Retina (tissue), 1 donor: ENCODE measurements at regions not wholly inside any gene's neighbourhood (a gene's known extent, or its start where the extent isn't known, plus 50 kb on each side); places are given as distances from the start of the nearest gene placed in this dataset.
"Not testable (repeated sequence)": the region's sequence is repeated elsewhere in the genome, so short reads cannot be mapped to it uniquely, and the experiment has no call there.

Experiments
- DNase-seq: peaks from one replicate; pipeline ENCODE4 v3.0.0-alpha.2; 2016

- DNase-seq: no peak
Observed at GRCh38 chr4:161329852-161330251, 833.9 kb downstream of the FSTL5 start.

DNA sequence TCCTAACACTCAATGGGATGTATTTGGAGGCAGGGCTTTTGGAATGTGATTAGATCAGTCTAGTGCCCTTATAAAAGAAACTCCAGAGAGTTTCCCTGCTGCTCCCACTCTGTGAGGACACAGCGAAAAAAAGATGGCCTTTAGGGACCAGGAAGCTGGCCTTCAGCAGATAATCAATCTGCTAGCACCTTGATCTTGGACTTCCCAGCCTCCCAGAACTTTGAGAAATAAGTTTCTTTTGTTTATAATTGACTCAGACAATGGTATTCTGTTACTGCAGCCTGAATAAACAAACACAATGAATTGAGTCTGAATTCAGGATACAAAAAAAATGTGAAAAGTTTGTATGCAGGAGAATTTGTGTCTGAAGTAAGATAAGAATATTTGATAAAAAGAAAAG, 842.1 kb downstream of the FSTL5 start:
- no peak for DNase-seq

DNA sequence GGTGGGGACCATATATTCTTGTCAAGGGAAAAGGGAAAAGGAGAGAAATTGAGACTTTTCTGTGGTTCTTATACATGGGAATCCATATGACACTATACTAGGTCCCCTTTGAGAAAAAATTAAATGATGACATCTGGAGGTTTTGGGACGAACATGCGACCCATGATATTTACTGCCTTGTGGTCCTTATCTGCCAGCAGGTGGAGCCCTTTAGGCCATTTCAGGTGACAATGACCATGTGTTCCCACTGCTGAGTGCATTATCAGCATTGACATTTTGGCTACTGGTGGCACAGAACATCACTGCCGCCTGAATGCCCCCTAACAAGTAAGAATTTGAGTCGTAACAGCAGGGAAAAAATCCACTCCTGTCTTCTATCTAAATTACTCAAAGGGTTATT, 843.4 kb downstream of the FSTL5 start:
- DNase-seq: peak; percentile 11

DNA sequence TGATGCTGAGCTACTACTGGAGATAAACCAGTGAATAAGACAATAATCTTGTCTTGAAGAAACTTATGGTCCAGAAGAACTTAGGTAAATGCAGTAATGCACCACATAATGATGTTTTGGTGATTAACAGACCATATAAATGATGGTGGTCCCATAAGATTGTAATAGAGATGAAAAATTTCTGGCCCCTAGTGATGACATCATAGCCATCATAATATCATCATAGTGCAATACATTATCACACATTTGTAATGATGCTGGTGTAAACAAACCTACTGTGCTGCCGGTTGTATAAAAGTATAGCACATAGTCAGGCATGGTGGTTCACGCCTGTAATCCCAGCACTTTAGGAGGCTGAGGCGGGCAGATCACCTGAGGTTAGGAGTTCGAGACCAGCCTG, 846.8 kb downstream of the FSTL5 start:
- no peak for DNase-seq

DNA sequence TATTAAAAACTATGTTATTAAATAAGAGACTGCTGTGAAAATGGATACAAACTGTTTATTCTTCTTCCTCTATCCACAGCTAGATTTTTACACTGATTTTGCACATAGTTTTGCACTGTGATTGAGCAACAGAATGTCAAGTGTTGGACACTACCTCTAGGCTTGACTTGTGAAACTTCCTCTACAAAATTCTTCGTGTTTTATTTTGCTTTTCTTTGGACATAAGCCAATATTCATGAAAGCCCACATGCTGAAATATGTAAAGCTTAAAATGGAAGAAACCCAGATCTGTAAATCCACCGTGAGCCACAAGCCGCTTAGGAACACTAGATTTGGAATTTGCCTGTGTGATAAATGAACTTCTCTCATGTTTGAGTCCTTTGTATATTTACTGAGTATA, 849.4 kb downstream of the FSTL5 start:
- no peak for DNase-seq

- DNase-seq: no peak
Observed at GRCh38 chr4:161303551-161303950, 860.2 kb downstream of the FSTL5 start.

GRCh38 chr4:161291222-161291621, 872.6 kb downstream of the FSTL5 start:
- DNase-seq: no peak

DNA sequence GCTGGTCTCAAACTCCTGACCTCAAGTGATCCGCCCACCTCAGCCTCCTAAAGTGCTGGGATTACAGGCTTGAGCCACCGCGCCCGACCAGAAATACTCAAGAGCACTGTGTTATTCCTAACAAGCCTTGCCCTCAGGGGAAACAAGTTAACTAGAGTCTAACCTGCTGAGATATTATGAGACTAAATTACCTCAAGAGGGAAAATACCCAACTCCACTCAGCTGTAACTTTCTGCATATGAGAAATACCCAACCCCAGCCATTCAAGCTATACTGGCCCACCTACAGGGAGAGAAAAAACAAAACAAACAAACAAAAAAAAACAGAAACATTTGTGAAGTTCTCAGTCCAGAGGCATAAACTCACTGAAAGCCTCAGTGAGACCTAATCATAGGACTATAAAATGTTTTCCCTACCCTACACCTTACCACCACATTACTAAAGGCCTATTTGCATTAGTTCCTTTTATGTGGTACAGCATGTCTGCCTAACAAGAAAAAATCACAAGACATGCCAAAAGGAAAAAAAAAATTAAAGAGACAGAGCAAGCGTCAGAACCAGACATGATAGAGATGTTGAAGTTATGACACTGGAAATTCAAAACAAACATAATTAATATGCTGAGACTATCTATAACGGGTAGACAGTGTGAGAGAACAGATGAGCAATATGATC, 876.0 kb downstream of the FSTL5 start:
- no peak for DNase-seq

DNA sequence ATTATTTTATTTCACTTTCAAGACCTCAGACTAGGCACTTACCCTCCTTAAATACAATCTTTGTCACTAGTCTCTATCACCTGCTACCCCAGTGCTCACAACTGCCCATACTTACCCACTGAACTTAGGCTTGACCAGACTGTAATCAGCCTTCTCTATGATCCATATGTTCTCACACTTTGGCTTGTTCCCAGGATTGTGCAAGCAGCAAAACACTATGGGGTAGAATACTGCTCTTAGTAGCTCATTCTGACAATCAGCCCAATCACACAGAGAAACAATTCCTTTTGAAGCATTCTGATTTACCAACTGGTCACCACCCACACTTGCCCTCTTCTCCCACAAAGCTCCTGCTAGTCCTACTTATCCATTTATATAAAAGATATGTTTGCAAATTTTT, 878.3 kb downstream of the FSTL5 start:
- DNase-seq: no peak

GRCh38 chr4:161280929-161281328, 882.9 kb downstream of the FSTL5 start:
- DNase-seq: no peak

DNA sequence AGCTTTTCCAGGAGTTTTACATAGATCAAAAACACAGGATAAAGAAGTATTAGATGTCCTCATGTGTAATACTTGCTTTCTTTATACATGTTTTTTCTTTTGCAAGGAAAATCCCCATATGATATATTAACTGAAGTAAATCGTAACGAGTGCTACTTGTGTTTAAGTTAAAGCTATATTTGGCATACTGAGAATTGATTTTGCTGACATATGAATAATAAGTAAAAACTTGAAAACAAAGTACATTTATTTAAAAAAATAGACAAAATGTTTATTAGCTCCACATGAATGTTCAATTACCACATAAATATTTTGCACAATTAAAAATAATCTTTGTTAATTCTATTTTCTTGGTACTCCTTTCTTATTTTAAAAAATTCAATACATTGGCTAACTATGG, 884.7 kb downstream of the FSTL5 start:
- no peak for DNase-seq

DNA sequence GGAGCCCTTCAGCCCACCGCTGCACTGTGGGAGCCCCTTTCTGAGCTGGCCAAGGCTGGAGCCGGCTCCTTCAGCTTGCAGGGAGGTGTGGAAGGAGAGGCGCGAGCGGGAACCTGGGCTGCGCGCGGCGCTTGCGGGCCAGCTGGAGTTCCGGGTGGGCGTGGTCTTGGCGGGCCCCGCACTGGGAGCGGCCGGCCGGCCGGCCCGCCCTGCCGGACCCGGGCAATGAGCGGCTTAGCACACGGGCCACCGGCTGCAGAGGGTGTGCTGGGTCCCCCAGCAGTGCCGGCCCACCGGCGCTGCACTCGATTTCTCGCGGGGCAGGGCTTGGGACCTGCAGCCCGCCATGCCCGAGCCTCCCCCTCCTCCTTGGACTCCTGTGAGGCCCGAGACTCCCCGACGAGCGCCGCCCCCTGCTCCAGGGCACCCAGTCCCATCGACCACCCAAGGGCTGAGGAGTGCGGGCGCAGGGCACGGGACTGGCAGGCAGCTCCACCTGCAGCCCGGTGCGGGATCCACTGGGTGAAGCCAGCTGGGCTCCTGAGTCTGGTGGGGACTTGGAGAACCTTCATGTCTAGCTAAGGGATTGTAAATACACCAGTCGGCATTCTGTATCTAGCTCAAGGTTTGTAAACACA, 886.5 kb downstream of the FSTL5 start:
- DNase-seq: not testable (repeated sequence)

GRCh38 chr4:161273607-161274006, 890.2 kb downstream of the FSTL5 start:
- DNase-seq: no peak

- DNase-seq: no peak
Observed at GRCh38 chr4:161260819-161261218, 903.0 kb downstream of the FSTL5 start.

DNA sequence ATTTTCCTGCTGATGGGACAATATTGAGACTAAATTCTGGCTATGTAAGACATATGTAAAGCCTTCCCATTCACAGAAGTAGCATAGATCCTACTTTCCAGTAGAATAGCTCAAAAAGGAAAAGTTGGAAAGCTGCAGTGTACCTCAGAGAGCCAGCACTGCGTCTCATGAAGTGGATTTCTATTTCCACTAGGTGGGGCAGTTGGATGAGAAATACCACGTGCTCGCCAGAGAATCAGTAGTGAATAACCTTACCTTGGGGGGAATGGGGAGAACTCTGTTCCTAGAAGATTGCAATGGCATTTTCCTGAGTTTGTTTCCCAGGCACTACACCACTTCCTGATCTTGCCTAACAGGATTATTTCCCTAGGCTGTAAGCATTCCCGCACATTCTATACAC, 907.1 kb downstream of the FSTL5 start:
- no peak for DNase-seq

- DNase-seq: no peak
Observed at GRCh38 chr4:161256172-161256571, 907.6 kb downstream of the FSTL5 start.

GRCh38 chr4:161254375-161254774, 909.4 kb downstream of the FSTL5 start:
- no peak for DNase-seq

- no peak for DNase-seq
Observed at GRCh38 chr4:161252520-161253141, 911.2 kb downstream of the FSTL5 start.

DNA sequence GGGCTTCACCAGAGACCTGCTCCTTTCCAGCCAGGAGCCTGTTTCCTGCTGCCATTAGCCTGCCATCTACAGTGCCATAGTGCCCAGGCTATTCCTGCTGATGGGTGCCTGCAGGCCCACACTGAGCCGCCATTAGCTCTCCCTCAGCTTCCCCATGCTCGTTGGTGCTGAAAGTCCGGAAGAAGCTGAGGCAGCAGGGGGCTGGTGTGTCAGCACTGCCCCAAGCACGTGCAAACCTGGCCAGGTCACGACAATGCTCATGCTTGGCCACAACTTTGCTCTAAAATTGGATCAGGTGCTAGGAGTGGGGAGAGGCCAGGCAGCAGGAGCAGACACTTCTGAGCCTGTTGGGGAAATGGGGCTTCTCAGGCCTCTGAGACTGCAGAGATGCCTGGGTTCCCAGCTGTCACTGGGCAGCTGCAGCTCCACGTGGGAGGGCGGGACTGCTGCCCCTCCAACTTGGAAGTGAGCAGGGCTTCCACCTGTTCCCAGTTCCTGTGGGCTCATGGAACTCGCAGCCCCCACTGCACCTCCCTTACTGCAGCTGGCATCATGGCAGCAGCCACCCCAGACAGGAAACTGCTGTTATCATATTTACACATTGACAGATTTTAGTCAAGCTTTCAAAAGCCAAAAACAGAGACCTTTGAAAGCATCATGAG, 913.9 kb downstream of the FSTL5 start:
- no peak for DNase-seq

GRCh38 chr4:161248880-161249279, 914.9 kb downstream of the FSTL5 start:
- no peak for DNase-seq

DNA sequence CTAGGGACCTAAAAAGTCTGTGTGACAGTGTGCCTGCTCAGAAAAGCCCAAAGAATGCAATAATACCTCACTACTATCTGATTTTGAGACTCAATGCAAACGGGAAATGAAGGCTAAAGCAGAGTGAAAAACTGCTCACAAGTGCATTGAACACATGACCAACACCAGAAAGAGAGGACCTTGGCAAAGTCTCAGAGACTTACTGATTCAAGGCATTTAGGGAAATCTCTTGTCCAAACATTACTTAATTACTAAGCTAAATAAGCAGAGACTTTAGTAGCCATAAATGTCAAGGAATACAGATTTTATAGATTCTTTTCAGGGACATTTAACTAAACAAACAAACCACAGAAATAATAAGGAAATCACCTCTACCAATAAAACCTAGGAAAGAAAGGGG, 916.0 kb downstream of the FSTL5 start:
- DNase-seq: no peak

- DNase-seq: no peak
Observed at GRCh38 chr4:161238033-161238432, 925.8 kb downstream of the FSTL5 start.

DNA sequence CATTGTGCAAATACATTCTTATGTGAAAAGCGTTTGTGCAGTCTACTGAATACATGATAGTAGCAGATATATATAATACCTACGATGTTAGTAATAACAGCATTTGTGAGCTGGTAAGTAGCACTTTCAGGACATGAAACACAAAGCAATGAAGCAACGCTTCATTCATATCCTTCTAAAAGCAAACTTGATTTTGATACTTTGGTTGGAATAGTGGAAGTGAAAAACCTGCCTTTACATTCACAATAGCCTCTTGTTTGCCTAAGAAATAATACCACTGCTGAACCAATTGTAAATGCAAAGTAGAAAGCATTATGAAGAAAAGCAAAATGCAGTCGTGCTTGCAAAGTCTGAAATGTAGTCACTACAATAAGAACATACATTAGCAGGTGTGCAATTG, 926.3 kb downstream of the FSTL5 start:
- no peak for DNase-seq

GRCh38 chr4:161225327-161225726, 938.5 kb downstream of the FSTL5 start:
- DNase-seq: no peak
